Adrenal gland (tissue), 5 donors: ENCODE measurements at regions not wholly inside any gene's neighbourhood (a gene's known extent, or its start where the extent isn't known, plus 50 kb on each side); places are given as distances from the start of the nearest gene placed in this dataset.
A peak's percentile ranks its signal among the peaks of the same experiment; 100 is the strongest.
"Not testable (repeated sequence)": the region's sequence is repeated elsewhere in the genome, so short reads cannot be mapped to it uniquely, and the experiment has no call there.

Experiments
- CTCF ChIP-seq, 6 experiments: fragments of 450-650 bp in 4 of 6; fragments of 200-600 bp in 2 of 6; sonication (generic) in 1 of 6; IDR thresholded peaks; 1 replicate in 5 of 6; 2 replicates in 1 of 6; pipeline versions ENCODE4 v1.5.1 to v1.8.0; 2016 to 2021; ENCODE audit warnings: antibody characterized with exemption in 6 of 6, mild to moderate bottlenecking in 2 of 6, moderate library complexity in 1 of 6
- POLR2A ChIP-seq, 2 donors: fragments of 450-650 bp; IDR thresholded peaks; one replicate each; pipeline ENCODE4 v1.6.1; 2017; ENCODE audit warnings: antibody characterized with exemption in 2 of 2, mild to moderate bottlenecking in 2 of 2, moderate library complexity in 1 of 2
- donor health status: DM: no; HTN: no; CAD: no.

- TF ChIP-seq CTCF (IDR thresholded peaks at IDR 0.05) = peak; percentile 20 to 89 (median 66)
- TF ChIP-seq POLR2A (IDR thresholded peaks at IDR 0.05) = not testable (repeated sequence)
These were observed 274.2 kb downstream of the CCDC74A start for GRCh38 chr2:131801745-131802350.
